HCT116 (cell line): ENCODE measurements at regions not wholly inside any gene's neighbourhood (a gene's known extent, or its start where the extent isn't known, plus 50 kb on each side); places are given as distances from the start of the nearest gene placed in this dataset.

Source experiments
- POLR2A ChIP-seq: IDR thresholded peaks from 2 replicates; pipeline ENCODE4 v1.7.0; 2011; ENCODE audit warnings: borderline replicate concordance; ENCODE audit not compliant: insufficient read depth, insufficient read length; ENCODE audit errors: extremely low read depth
- TF ChIP-seq, protein P1 (sequence below), 3 experiments: fragments of 200-600 bp in 1 of 3; sonication (generic) in 1 of 3; IDR thresholded peaks in 2 of 3; conservative IDR thresholded peaks in 1 of 3; 2 replicates each; pipeline ENCODE4 v1.5.1; 2012 to 2017; ENCODE audit warnings: low read depth in 2 of 3, low read length in 2 of 3, antibody characterized with exemption in 1 of 3, borderline replicate concordance in 1 of 3, control low read depth in 1 of 3, mild to moderate bottlenecking in 1 of 3, mixed read lengths in 1 of 3, mixed run types in 1 of 3, moderate library complexity in 1 of 3; ENCODE audit not compliant: insufficient read depth in 1 of 3

DNA sequence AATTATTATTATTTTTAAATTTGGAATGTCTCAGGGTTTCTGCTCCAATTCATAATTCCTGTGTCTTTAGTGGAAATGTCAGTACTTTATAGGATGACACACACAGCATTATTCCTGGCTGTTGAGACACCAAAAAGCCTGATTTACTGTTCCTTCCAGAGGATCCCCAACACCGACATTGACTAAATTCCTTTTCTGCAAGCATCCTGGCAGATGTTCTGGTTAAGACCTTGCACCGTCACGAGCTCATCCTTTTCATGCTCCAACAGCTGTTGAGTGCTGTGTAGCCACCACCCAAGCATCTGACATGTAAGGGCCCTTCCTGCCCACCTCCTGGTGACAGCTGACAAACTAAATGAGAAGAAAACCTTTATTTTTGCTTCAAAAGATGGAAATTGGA, 284.3 kb upstream of the SULF2 start:
- no peak for TF ChIP-seq POLR2A
- TF ChIP-seq, protein P1, sequence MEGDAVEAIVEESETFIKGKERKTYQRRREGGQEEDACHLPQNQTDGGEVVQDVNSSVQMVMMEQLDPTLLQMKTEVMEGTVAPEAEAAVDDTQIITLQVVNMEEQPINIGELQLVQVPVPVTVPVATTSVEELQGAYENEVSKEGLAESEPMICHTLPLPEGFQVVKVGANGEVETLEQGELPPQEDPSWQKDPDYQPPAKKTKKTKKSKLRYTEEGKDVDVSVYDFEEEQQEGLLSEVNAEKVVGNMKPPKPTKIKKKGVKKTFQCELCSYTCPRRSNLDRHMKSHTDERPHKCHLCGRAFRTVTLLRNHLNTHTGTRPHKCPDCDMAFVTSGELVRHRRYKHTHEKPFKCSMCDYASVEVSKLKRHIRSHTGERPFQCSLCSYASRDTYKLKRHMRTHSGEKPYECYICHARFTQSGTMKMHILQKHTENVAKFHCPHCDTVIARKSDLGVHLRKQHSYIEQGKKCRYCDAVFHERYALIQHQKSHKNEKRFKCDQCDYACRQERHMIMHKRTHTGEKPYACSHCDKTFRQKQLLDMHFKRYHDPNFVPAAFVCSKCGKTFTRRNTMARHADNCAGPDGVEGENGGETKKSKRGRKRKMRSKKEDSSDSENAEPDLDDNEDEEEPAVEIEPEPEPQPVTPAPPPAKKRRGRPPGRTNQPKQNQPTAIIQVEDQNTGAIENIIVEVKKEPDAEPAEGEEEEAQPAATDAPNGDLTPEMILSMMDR (IDR thresholded peaks at IDR 0.05 in 2 of 3, conservative IDR thresholded peaks at IDR 0.05 in 1 of 3; ENCODE audit: borderline replicate concordance in 1 of 3, insufficient read depth in 1 of 3, low read depth in 2 of 3, low read length in 2 of 3): no peak
